Hippocampal formation (tissue), 2 donors: ENCODE measurements at regions not wholly inside any gene's neighbourhood (a gene's known extent, or its start where the extent isn't known, plus 50 kb on each side); places are given as distances from the start of the nearest gene placed in this dataset.

Experiments used
- DNase-seq, 2 donors: peaks; one replicate each; lab custom pipeline; 2025; lab: John Stamatoyannopoulos, UW

GRCh38 chrX:81489987-81490386 is 288.1 kb downstream of the SH3BGRL start:
- peak in 1 of 2 donors; percentile 0 for DNase-seq

- no peak for DNase-seq
These were observed 326.1 kb downstream of the SH3BGRL start for GRCh38 chrX:81527881-81528440.

DNA sequence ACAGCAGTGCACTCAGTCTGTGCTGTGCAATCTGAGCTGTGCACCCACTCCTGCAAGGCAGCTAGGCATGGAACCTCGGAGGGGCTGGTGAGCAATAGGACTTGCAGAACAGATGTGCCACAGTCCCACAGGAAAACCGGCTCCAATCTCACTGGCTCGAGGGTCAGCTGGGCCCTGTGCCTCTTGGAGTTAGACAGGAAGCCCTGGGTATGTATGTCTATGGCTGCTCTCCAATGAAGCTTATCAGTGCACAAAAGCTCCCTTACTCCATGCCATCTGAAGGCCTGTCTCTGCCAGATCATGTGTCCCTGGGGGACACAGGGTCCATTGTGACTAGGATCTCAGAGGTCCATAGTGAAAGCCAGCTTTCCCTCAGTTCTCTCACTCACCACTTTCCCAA is 335.8 kb downstream of the SH3BGRL start:
- peak; percentile 44 to 50 for DNase-seq

- no peak for DNase-seq
These were observed 340.4 kb downstream of the SH3BGRL start for GRCh38 chrX:81542255-81542654.

GRCh38 chrX:81556880-81557279 is 355.0 kb downstream of the SH3BGRL start:
- no peak for DNase-seq

- no peak for DNase-seq
These were observed 362.9 kb downstream of the SH3BGRL start for GRCh38 chrX:81564851-81565250.

DNA sequence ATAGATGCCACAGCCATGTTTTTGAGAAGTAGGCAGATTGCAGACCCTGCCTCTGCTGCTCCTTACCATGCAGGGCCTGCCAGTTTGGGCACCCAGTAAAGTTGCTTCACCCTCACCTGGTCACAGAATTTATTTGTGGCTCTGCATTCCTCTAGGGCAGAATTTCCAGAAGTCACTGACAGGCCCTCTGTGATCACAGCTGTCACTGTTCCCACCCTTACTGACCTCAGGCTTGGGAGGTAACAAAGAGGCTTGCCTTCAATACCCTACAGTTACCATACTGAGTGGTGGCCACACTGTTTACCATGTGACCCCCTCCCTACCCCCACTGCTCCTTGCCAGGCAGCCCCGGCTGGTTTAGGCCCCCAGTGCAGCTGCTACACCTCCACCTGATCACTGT is 375.1 kb downstream of the SH3BGRL start:
- DNase-seq: no peak

GRCh38 chrX:81586096-81586495 is 384.2 kb downstream of the SH3BGRL start:
- no peak for DNase-seq

GRCh38 chrX:81615979-81616378 is 414.1 kb downstream of the SH3BGRL start:
- DNase-seq: no peak

- DNase-seq: no peak
These were observed 460.5 kb downstream of the SH3BGRL start for GRCh38 chrX:81662381-81662780.

DNA sequence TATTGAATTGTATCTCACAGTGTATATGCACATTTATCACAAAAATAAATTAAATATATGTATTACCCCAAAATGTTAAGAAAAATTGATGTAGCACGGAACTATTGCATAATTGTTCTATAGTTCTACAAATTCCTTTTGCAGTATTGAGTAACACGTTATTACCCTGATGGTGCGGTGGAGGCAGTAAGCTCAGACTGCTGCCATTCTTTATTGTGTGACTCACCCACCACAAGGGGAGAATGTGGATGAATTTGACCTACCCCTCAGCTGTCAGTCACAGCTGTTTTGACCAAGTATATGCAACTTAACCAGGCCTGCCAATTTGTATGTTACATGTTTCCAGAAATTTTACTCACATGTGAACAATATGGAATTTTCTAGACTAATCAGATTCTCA is 506.6 kb downstream of the SH3BGRL start:
- no peak for DNase-seq

DNA sequence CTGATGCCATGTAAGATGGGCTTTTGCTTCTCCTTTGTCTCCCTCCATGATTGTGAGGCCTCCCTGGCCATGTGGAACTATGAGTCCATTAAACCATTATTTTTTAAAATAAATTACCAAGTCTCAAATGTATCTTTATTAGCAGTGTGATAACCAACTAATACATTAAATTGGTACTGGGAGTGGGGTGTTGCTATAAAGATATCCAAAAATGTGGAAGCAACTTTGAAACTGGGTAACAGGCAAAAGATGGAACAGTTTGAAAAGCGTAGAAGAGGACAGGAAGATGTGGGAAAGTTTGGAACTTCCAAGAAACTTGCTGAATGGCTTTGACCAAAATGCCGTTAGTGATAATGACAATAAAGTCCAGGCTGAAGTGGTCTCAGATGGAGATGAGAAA is 526.7 kb downstream of the SH3BGRL start:
- DNase-seq: no peak

- no peak for DNase-seq
These were observed 527.4 kb downstream of the SH3BGRL start for GRCh38 chrX:81729269-81729777.

- DNase-seq: no peak
These were observed 577.8 kb downstream of the SH3BGRL start for GRCh38 chrX:81779701-81780100.

GRCh38 chrX:81791086-81791485 is 589.2 kb downstream of the SH3BGRL start:
- DNase-seq: no peak
